AG04450 (cell line): ENCODE measurements at regions not wholly inside any gene's neighbourhood (a gene's known extent, or its start where the extent isn't known, plus 50 kb on each side); places are given as distances from the start of the nearest gene placed in this dataset.

Experiments used
- CTCF ChIA-PET: fragments of 300-600, 350-600 bp; formaldehyde crosslinking; extraction: SDS; loops from one replicate; lab custom pipeline; 2022; ENCODE audit warnings: antibody characterized with exemption, inconsistent platforms; lab: Charles Lee
- POLR2A ChIA-PET: fragments of 350-600 bp; formaldehyde crosslinking; extraction: SDS; loops from one replicate; lab custom pipeline; 2021; ENCODE audit warnings: antibody characterized with exemption, inconsistent platforms; lab: Yijun Ruan, JAX
- DNase-seq: peaks from one replicate; pipeline ENCODE4 v3.0.0-alpha.2; 2011; ENCODE audit warnings: low read depth, low spot score
- H3K27ac ChIP-seq: one replicate; pipeline ENCODE4 v1.5.1; 2012; ENCODE audit warnings: low read depth, low read length, control low read depth
- H3K27me3 ChIP-seq: one replicate; pipeline ENCODE4 v1.6.0; 2012; ENCODE audit warnings: low read length; ENCODE audit not compliant: control insufficient read depth, insufficient read depth
- H3K4me3 ChIP-seq: 2 replicates; pipeline ENCODE4 v1.5.1; 2011; ENCODE audit warnings: mild to moderate bottlenecking, low read depth, low read length, control low read depth
- H3K9me3 ChIP-seq: 2 replicates; pipeline ENCODE4 v1.5.1; 2012; ENCODE audit warnings: low read length; ENCODE audit not compliant: control insufficient read depth, insufficient read depth
- CTCF ChIP-seq: IDR thresholded peaks from 2 replicates; pipeline ENCODE4 v1.5.1; 2011; ENCODE audit warnings: low read depth, low read length, control low read depth, inconsistent platforms

- Histone ChIP-seq H3K27ac (no peak overlapping the region), H3K9me3 (no peaks in the 10 kb centered on the region), H3K4me3 (no peak overlapping the region), H3K27me3 (no peaks in the 10 kb centered on the region)
- ChIA-PET CTCF (no interaction called here), POLR2A (no interaction called here)
- no peak for DNase-seq
- no peak for TF ChIP-seq CTCF
Measured at GRCh38 chr16:17023606-17024005, 447.2 kb downstream of the XYLT1 start.

GRCh38 chr16:17024514-17024913, 446.2 kb downstream of the XYLT1 start:
- no peak for DNase-seq
- no peak for TF ChIP-seq CTCF
- no peak overlapping the region for H3K4me3 ChIP-seq
- no peaks in the 10 kb centered on the region for H3K9me3 ChIP-seq
- POLR2A ChIA-PET: no interaction called here
- CTCF ChIA-PET: no interaction called here
- no peak overlapping the region for H3K27ac ChIP-seq
- no peaks in the 10 kb centered on the region for H3K27me3 ChIP-seq

- DNase-seq: no peak
- ChIA-PET POLR2A (no interaction called here), CTCF (no interaction called here)
- TF ChIP-seq CTCF: no peak
- Histone ChIP-seq H3K27ac (no peak overlapping the region), H3K9me3 (no peaks in the 10 kb centered on the region), H3K27me3 (no peaks in the 10 kb centered on the region), H3K4me3 (no peak overlapping the region)
Measured at GRCh38 chr16:17026600-17027242, 444.0 kb downstream of the XYLT1 start.

DNA sequence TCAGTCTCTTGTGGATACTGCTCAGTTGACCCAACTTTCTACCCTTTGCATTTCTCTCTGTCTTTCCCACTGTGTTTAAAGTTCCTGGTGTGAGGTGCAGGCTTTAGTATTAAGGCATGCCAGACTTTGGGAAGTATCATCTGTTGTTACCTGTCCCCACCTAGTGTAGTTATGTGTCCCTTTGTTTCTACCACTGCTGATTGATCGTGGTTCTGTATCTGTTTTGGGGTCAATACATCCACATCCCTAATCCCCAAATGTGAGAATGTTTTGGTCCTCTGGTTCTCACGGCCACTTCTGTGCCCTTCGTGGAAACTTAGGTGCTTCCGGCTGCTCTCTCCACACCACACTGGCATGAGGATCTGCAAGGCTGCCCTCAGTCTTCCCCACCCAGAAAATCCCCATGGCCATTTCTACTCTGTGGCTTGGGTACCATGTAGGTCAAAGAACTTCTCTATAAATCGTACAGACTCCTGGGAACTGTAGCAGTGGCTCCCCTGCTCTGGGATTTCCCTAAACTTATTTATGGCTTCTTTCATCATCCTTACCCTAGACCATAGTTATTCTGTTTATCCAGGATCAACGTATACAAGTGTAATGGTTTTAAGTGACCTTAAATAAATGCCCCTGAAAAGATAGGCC, 443.2 kb downstream of the XYLT1 start:
- no peak for DNase-seq
- H3K27ac ChIP-seq: no peak overlapping the region
- CTCF ChIA-PET: no interaction called here
- H3K4me3 ChIP-seq: no peak overlapping the region
- no peaks in the 10 kb centered on the region for H3K27me3 ChIP-seq
- POLR2A ChIA-PET: no interaction called here
- H3K9me3 ChIP-seq: no peaks in the 10 kb centered on the region
- no peak for TF ChIP-seq CTCF

DNA sequence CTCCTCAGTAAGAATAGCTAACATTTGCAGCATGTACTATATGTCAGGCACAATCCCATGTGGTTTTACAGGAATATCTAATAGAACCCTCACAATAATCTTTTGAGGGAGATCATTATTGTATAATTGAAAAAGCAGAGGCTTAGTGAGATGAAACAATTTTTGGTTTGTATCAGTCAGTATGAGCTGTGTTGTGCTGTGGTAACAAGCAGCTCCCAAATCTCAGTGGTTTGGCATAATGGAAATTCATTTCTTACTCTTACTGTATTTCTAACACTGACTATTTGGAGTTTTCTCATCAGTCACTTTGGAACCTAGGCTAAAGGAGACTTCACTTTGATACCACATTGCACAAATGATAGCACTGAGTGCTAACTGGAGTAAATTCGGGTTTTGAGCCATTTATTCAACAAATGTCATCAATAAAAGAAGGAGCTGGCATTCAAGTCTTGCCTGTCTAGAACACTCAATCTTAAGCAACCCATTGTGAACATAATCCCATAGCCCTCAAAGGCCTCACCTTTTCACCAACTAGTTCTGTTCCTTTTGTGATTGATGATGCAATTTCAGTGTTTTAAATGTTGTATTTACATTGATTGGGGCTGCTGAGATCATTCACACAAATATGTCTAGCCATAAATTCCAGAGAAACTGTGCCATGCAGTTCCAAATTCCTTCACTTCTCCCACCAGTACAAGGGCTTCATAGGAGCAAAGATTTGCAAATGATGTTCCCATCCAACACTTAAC, 441.0 kb downstream of the XYLT1 start:
- ChIA-PET POLR2A (no interaction called here), CTCF (no interaction called here)
- TF ChIP-seq CTCF: no peak
- Histone ChIP-seq H3K9me3 (no peaks in the 10 kb centered on the region), H3K27ac (no peak overlapping the region), H3K27me3 (no peaks in the 10 kb centered on the region), H3K4me3 (no peak overlapping the region)
- DNase-seq: no peak
